Endothelial cell of umbilical vein (primary cell): ENCODE measurements at regions not wholly inside any gene's neighbourhood (a gene's known extent, or its start where the extent isn't known, plus 50 kb on each side); places are given as distances from the start of the nearest gene placed in this dataset.

Experiments used
- EZH2 ChIP-seq: IDR thresholded peaks from 2 replicates; pipeline ENCODE4 v1.6.1; 2012; ENCODE audit warnings: borderline replicate concordance, low read depth, mild to moderate bottlenecking, moderate library complexity, low read length, inconsistent platforms; ENCODE audit not compliant: severe bottlenecking
- FOS ChIP-seq: IDR thresholded peaks from 2 replicates; pipeline ENCODE4 v1.6.1; 2011; ENCODE audit warnings: mild to moderate bottlenecking, low read length, moderate library complexity, borderline replicate concordance; ENCODE audit not compliant: insufficient read depth
- GATA2 ChIP-seq: IDR thresholded peaks from 2 replicates; pipeline ENCODE4 v1.7.0; 2011; ENCODE audit warnings: low read depth, mild to moderate bottlenecking, moderate library complexity, mixed read lengths, low read length; ENCODE audit not compliant: insufficient read length, insufficient read depth
- JUN ChIP-seq: IDR thresholded peaks from 2 replicates; pipeline ENCODE4 v1.6.1; 2011; ENCODE audit warnings: borderline replicate concordance, low read depth; ENCODE audit not compliant: insufficient read length, insufficient read depth
- MYC ChIP-seq: IDR thresholded peaks from one replicate; pipeline ENCODE4 v1.6.1; 2011; ENCODE audit warnings: mild to moderate bottlenecking, low read depth, low read length
- POLR2A ChIP-seq: IDR thresholded peaks from 2 replicates; pipeline ENCODE4 v1.6.1; 2012; ENCODE audit warnings: low read depth, mild to moderate bottlenecking, control low read depth, low read length
- POLR2AphosphoS5 ChIP-seq: IDR thresholded peaks from 2 replicates; pipeline ENCODE4 v1.6.1; 2012; ENCODE audit warnings: low read depth, mild to moderate bottlenecking, control low read depth, low read length, moderate library complexity; ENCODE audit not compliant: insufficient read depth
- TF ChIP-seq, protein P1 (sequence below), 2 donors: IDR thresholded peaks; 1 replicate in 1 of 2; 2 replicates in 1 of 2; pipeline ENCODE4 v1.5.1; 2011; ENCODE audit warnings: low read length in 2 of 2, mild to moderate bottlenecking in 2 of 2, moderate library complexity in 2 of 2, control low read depth in 1 of 2, inconsistent platforms in 1 of 2, low read depth in 1 of 2; ENCODE audit not compliant: insufficient read depth in 1 of 2; ENCODE audit errors: extremely low read depth in 1 of 2

DNA sequence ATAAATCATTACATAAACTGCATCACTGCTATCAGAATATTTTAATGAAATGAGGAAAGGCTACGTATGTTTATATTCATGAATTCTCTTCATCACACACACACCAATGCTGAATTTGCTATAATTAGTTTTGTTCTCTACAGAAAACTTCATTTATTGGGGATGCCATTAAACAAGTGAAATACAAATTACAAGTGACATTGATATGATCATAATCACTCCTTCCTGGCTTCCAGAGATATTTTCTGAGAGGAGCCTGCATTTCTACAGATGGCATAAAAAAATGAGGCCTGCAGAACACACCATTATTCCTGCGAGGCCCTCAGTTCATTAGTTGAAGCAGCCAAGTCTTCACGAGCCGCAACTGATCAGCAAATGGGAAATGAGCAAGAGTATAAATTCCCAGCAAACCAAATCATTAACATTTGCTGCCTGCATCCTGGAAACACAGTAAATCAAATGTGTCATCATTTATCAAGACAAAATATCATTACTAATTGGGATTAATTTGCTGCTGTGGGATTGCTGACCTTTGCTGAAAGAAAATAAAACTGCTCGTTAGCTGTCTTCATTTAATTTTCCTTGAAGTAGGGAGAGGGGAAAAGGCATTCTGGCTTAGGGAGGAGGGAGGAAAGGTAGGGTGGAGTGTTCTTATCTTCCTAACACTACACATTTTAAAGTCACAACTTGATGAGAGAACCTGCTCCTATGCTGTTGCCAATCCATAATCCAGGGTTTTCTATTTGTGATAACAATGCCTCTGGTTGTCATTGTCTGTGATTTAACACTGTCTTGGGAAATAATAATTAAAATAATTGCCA lies 921.9 kb downstream of the SQOR start:
- TF ChIP-seq POLR2A (no peak), POLR2AphosphoS5 (no peak), EZH2 (no peak), JUN (no peak), FOS (no peak), GATA2 (no peak), MYC (no peak)
- TF ChIP-seq, protein P1, sequence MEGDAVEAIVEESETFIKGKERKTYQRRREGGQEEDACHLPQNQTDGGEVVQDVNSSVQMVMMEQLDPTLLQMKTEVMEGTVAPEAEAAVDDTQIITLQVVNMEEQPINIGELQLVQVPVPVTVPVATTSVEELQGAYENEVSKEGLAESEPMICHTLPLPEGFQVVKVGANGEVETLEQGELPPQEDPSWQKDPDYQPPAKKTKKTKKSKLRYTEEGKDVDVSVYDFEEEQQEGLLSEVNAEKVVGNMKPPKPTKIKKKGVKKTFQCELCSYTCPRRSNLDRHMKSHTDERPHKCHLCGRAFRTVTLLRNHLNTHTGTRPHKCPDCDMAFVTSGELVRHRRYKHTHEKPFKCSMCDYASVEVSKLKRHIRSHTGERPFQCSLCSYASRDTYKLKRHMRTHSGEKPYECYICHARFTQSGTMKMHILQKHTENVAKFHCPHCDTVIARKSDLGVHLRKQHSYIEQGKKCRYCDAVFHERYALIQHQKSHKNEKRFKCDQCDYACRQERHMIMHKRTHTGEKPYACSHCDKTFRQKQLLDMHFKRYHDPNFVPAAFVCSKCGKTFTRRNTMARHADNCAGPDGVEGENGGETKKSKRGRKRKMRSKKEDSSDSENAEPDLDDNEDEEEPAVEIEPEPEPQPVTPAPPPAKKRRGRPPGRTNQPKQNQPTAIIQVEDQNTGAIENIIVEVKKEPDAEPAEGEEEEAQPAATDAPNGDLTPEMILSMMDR (IDR thresholded peaks at IDR 0.05; ENCODE audit: extremely low read depth in 1 of 2, insufficient read depth in 1 of 2, low read depth in 1 of 2, low read length in 2 of 2) = no peak
